GM23248 (cell line): ENCODE measurements at regions not wholly inside any gene's neighbourhood (a gene's known extent, or its start where the extent isn't known, plus 50 kb on each side); places are given as distances from the start of the nearest gene placed in this dataset.

ENCODE experiments used
- EZH2 ChIP-seq: fragments of 200-600 bp; sonication (generic); IDR thresholded peaks from 2 replicates; pipeline ENCODE4 v1.6.1; 2018; ENCODE audit warnings: antibody characterized with exemption, mild to moderate bottlenecking; ENCODE audit not compliant: insufficient read depth, poor library complexity, severe bottlenecking
- EZH2phosphoT487 ChIP-seq: fragments of 200-600 bp; sonication (generic); IDR thresholded peaks from 2 replicates; pipeline ENCODE4 v1.6.1; 2018; ENCODE audit warnings: antibody characterized with exemption, moderate library complexity, mild to moderate bottlenecking, low read depth; ENCODE audit not compliant: insufficient read depth

DNA sequence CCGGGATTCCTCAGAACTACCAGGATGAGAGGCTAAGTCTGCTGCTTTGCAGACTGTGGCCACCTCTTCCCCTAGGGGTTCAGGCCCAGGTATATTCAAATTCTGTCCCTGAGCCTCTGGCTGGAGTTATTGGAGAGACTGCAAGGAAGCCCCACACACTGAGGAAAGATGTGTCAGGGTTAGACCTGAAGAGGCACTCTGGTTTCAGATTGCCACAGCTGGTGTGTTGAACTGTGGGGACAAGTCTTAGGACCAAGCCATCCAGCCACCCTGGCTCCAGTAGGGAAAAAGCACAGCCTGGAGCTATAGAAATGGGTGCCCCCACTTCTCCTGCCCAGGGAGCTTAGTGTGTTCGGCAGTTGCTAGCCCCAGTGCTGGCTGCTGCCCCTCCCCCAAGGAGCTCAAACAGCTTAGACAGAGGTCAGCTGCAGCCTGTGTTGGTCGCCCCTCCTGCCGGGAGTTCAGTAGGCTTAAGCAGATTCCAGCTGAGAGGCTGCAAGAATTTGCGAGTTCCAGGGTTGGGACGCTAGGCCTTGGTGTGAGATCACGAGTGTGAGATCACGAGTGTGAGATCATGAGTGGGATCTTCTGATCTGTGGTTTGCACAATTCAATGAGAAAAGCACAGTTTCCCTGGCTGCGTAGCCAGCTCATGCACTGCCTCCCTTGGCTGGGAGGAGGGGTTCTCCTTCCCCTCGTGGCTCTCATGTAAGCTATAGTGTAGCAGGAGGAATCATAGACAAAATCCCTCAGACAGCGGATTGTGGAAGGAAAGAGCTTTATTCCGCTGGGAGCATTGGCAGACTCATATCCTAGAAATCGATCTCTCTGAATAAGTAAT is 552.1 kb upstream of the CHORDC1 start:
- TF ChIP-seq EZH2phosphoT487 = no peak
- TF ChIP-seq EZH2 = no peak
